Astrocyte (in vitro differentiated cells and primary cell): ENCODE measurements at regions not wholly inside any gene's neighbourhood (a gene's known extent, or its start where the extent isn't known, plus 50 kb on each side); places are given as distances from the start of the nearest gene placed in this dataset.

Experiments used
- CTCF ChIP-seq: IDR thresholded peaks from 2 replicates; pipeline ENCODE4 v1.5.1; 2011; ENCODE audit warnings: low read depth, mild to moderate bottlenecking, inconsistent platforms, low read length, moderate library complexity; ENCODE audit not compliant: insufficient read depth
- EZH2 ChIP-seq: IDR thresholded peaks from 2 replicates; pipeline ENCODE4 v1.6.1; 2012; ENCODE audit warnings: mild to moderate bottlenecking, low read length, inconsistent platforms; ENCODE audit not compliant: insufficient read depth

DNA sequence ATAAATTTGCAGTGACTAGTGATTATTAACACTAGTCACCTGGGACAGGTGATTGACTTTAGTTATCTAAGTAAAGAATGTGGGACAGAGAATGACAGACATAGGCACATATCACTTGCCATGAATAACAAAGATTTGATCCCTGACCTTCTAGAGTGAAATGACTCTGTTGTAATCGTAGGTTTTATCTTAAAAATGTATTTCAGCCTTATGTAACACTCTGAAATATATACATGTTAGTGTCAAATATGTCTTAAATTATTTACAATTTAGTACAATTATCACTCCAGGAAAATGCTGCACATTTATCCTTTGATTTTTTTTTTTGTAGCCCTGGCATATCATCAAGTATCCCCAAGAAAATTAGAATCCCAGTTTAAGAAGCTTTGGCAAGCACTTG is 186.4 kb upstream of the PTGFR start:
- TF ChIP-seq CTCF (no peak), EZH2 (no peak)
